ENCODE measurements at regions not wholly inside any gene's neighbourhood (a gene's known extent, or its start where the extent isn't known, plus 50 kb on each side); places are given as distances from the start of the nearest gene placed in this dataset.

DNA sequence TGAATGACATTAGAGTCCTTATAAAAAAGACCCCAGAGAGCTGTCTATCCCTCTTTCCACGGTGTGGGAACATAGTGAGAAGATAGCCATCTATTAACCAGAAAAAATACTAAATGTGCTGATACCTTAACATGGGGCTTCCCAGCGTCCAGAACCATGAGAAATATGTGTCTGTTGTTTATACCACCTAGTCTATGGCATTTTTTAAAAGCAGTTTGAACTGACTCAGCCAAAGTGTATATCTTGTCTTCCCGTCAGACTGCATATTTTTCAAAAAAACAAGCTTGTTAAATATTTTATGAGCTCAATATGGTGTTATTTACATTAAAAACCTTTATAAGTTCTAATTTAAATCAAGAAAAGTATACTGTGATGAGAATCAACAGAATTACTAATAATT lies 255.3 kb downstream of the HGF start:
- TF ChIP-seq, protein P1, sequence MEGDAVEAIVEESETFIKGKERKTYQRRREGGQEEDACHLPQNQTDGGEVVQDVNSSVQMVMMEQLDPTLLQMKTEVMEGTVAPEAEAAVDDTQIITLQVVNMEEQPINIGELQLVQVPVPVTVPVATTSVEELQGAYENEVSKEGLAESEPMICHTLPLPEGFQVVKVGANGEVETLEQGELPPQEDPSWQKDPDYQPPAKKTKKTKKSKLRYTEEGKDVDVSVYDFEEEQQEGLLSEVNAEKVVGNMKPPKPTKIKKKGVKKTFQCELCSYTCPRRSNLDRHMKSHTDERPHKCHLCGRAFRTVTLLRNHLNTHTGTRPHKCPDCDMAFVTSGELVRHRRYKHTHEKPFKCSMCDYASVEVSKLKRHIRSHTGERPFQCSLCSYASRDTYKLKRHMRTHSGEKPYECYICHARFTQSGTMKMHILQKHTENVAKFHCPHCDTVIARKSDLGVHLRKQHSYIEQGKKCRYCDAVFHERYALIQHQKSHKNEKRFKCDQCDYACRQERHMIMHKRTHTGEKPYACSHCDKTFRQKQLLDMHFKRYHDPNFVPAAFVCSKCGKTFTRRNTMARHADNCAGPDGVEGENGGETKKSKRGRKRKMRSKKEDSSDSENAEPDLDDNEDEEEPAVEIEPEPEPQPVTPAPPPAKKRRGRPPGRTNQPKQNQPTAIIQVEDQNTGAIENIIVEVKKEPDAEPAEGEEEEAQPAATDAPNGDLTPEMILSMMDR (IDR thresholded peaks at IDR 0.05), result no peak
- no peak for TF ChIP-seq POLR2A (IDR thresholded peaks at IDR 0.05)
